H9 (cell line): ENCODE measurements at regions not wholly inside any gene's neighbourhood (a gene's known extent, or its start where the extent isn't known, plus 50 kb on each side); places are given as distances from the start of the nearest gene placed in this dataset.

Experiments used
- DNase-seq: peaks from one replicate; pipeline ENCODE4 v3.0.0-alpha.2; 2017
- H2AFZ ChIP-seq: one replicate; pipeline ENCODE4 v1.6.1; 2013; ENCODE audit warnings: mild to moderate bottlenecking, low read length, control low read depth, moderate library complexity
- H2AK5ac ChIP-seq: 2 replicates; pipeline ENCODE4 v1.6.1; 2013; ENCODE audit warnings: low read length, control low read depth, mixed read lengths; ENCODE audit not compliant: insufficient read length
- H2BK120ac ChIP-seq: one replicate; pipeline ENCODE4 v1.6.1; 2013; ENCODE audit warnings: low read depth, mild to moderate bottlenecking, low read length, control low read depth, inconsistent platforms; ENCODE audit not compliant: poor library complexity, severe bottlenecking
- H2BK12ac ChIP-seq: 2 replicates; pipeline ENCODE4 v1.6.1; 2013; ENCODE audit warnings: low read length, control low read depth, mixed read lengths, low read depth; ENCODE audit not compliant: insufficient read length
- H2BK15ac ChIP-seq: 2 replicates; pipeline ENCODE4 v1.6.1; 2013; ENCODE audit warnings: low read depth, low read length, control low read depth
- H2BK20ac ChIP-seq: one replicate; pipeline ENCODE4 v1.6.1; 2013; ENCODE audit warnings: low read depth, mild to moderate bottlenecking, low read length, control low read depth, inconsistent platforms; ENCODE audit not compliant: poor library complexity, severe bottlenecking
- H2BK5ac ChIP-seq: 2 replicates; pipeline ENCODE4 v1.6.1; 2013; ENCODE audit warnings: low read length, control low read depth, mixed read lengths; ENCODE audit not compliant: insufficient read length
- H3K14ac ChIP-seq: 2 replicates; pipeline ENCODE4 v1.6.1; 2013; ENCODE audit warnings: low read length, control low read depth; ENCODE audit not compliant: insufficient read depth
- H3K18ac ChIP-seq: 2 replicates; pipeline ENCODE4 v1.6.1; 2013; ENCODE audit warnings: low read depth, mild to moderate bottlenecking, mixed read lengths, low read length, control low read depth; ENCODE audit not compliant: insufficient read length
- H3K23ac ChIP-seq: 2 replicates; pipeline ENCODE4 v1.6.1; 2013; ENCODE audit warnings: low read length, control low read depth, mixed read lengths, low read depth; ENCODE audit not compliant: insufficient read length
- H3K23me2 ChIP-seq: 2 replicates; pipeline ENCODE4 v1.6.1; 2013; ENCODE audit warnings: low read depth, mild to moderate bottlenecking, mixed read lengths, low read length, control low read depth; ENCODE audit not compliant: insufficient read length, poor library complexity, severe bottlenecking
- H3K27ac ChIP-seq: 2 replicates; pipeline ENCODE4 v1.5.1; 2013; ENCODE audit warnings: low read length, control low read depth, mixed read lengths, low read depth; ENCODE audit not compliant: insufficient read length
- H3K27me3 ChIP-seq: 2 replicates; pipeline ENCODE4 v1.6.1; 2013; ENCODE audit warnings: low read length, control low read depth, inconsistent platforms; ENCODE audit not compliant: insufficient read depth
- H3K4ac ChIP-seq: 2 replicates; pipeline ENCODE4 v1.6.1; 2013; ENCODE audit warnings: low read depth, mild to moderate bottlenecking, control low read depth, inconsistent platforms, low read length, moderate library complexity
- H3K4me1 ChIP-seq: 2 replicates; pipeline ENCODE4 v1.6.1; 2013; ENCODE audit warnings: low read length, control low read depth, inconsistent platforms; ENCODE audit not compliant: insufficient read depth
- H3K4me2 ChIP-seq: 2 replicates; pipeline ENCODE4 v1.6.1; 2013; ENCODE audit warnings: low read length, control low read depth, mixed read lengths; ENCODE audit not compliant: insufficient read length, insufficient read depth
- H3K56ac ChIP-seq: 2 replicates; pipeline ENCODE4 v1.6.1; 2013; ENCODE audit warnings: low read depth, mild to moderate bottlenecking, mixed read lengths, low read length, control low read depth; ENCODE audit not compliant: insufficient read length
- H3K79me1 ChIP-seq: 2 replicates; pipeline ENCODE4 v1.6.1; 2013; ENCODE audit warnings: low read depth, mild to moderate bottlenecking, moderate library complexity, low read length, control low read depth, inconsistent platforms; ENCODE audit not compliant: insufficient read depth, poor library complexity, severe bottlenecking
- H3K79me2 ChIP-seq: 2 replicates; pipeline ENCODE4 v1.6.1; 2013; ENCODE audit warnings: low read length, control low read depth, inconsistent platforms; ENCODE audit not compliant: insufficient read depth
- H3K9ac ChIP-seq: 2 replicates; pipeline ENCODE4 v1.6.1; 2013; ENCODE audit warnings: low read length, control low read depth, mixed read lengths; ENCODE audit not compliant: insufficient read length; ENCODE audit errors: extremely low read depth
- H3K9me3 ChIP-seq: one replicate; pipeline ENCODE4 v1.6.1; 2013; ENCODE audit warnings: low read depth, low read length, inconsistent platforms; ENCODE audit not compliant: control insufficient read depth
- H3T11ph ChIP-seq: one replicate; pipeline ENCODE4 v1.6.1; 2013; ENCODE audit warnings: mild to moderate bottlenecking, low read length, control low read depth, inconsistent platforms
- H4K20me1 ChIP-seq: one replicate; pipeline ENCODE4 v1.6.1; 2013; ENCODE audit not compliant: control insufficient read depth, insufficient read length, insufficient read depth
- H4K5ac ChIP-seq: 2 replicates; pipeline ENCODE4 v1.6.1; 2013; ENCODE audit warnings: low read depth, mild to moderate bottlenecking, mixed read lengths, low read length, control low read depth; ENCODE audit not compliant: insufficient read length
- H4K8ac ChIP-seq: replicated peaks from 2 replicates; pipeline ENCODE4 v1.6.1; 2013; ENCODE audit warnings: low read length, control low read depth, mixed read lengths, low read depth; ENCODE audit not compliant: insufficient read length
- H4K91ac ChIP-seq: 2 replicates; pipeline ENCODE4 v1.6.1; 2013; ENCODE audit warnings: low read depth, mild to moderate bottlenecking, moderate library complexity, mixed read lengths, low read length, control low read depth; ENCODE audit not compliant: insufficient read length
- H3K27ac Mint-ChIP-seq, 3 experiments: 2 replicates in 2 of 3; 3 replicates in 1 of 3; pipeline ENCODE4 v1.8.0; 2020 to 2021; ENCODE audit warnings: mixed read lengths in 3 of 3, mild to moderate bottlenecking in 1 of 3, moderate library complexity in 1 of 3
- H3K27me3 Mint-ChIP-seq: 2 replicates; pipeline ENCODE4 v1.8.0; 2021; ENCODE audit warnings: low read depth, mild to moderate bottlenecking, moderate library complexity, mixed read lengths
- H3K36me3 Mint-ChIP-seq, 3 experiments: 2 replicates in 2 of 3; 3 replicates in 1 of 3; pipeline ENCODE4 v1.8.0; 2020 to 2021; ENCODE audit warnings: low read depth in 3 of 3, mixed read lengths in 3 of 3; ENCODE audit not compliant: insufficient read depth in 1 of 3
- H3K4me1 Mint-ChIP-seq, 2 experiments: 2 replicates each; pipeline ENCODE4 v1.8.0; 2020; ENCODE audit warnings: mixed read lengths in 2 of 2
- H3K4me3 Mint-ChIP-seq, 2 experiments: 2 replicates in 1 of 2; 3 replicates in 1 of 2; pipeline ENCODE4 v1.8.0; 2020 to 2021; ENCODE audit warnings: mild to moderate bottlenecking in 2 of 2, mixed read lengths in 2 of 2, moderate library complexity in 1 of 2
- H3K9me3 Mint-ChIP-seq, 2 experiments: 2 replicates in 1 of 2; 3 replicates in 1 of 2; pipeline ENCODE4 v1.8.0; 2020; ENCODE audit warnings: mild to moderate bottlenecking in 2 of 2, mixed read lengths in 2 of 2, moderate library complexity in 1 of 2
- CTCF ChIP-seq: fragments of 200-600 bp; sonication (generic); conservative IDR thresholded peaks from 3 replicates; pipeline ENCODE4 v1.8.0; 2021; ENCODE audit warnings: antibody characterized with exemption, mild to moderate bottlenecking
- WGBS: extraction: QIAGEN DNeasy Blood & Tissue Kit; methylation state at CpG from one replicate; pipeline ENCODE4 v1.1.7; 2013; ENCODE audit warnings: missing lambda C conversion rate, low lambda C conversion rate, mixed read lengths; ENCODE audit not compliant: insufficient read length; ENCODE audit errors: extremely low coverage; 5-methylcytosine and 5-hydroxymethylcytosine counted together

DNA sequence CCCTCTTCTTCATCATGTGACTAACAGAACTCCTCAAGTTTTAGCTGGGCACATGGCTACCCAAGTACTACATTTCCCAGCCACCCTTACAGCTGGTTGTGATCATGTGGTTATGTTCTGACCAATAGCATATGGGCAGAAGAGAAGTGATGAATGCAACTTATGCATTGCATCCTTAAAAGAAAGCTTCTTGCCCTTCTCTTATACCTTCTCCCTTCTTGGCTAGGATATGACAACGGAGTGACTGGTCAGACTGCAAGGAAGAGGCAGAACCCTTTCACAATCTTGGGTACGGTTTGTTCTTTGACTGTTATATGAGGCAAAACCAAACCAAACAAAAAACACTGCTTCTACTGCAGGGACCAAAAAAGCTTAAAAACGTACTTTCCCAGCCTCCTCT lies 66.5 kb upstream of the MAX start:
- H3K4ac ChIP-seq = no peak overlapping the region
- Mint-ChIP-seq H3K9me3 (no peaks in the 10 kb centered on the region), H3K27me3 (peaks cover 12% of the 10 kb centered on the region), H3K36me3 (no peaks in the 10 kb centered on the region; a peak in 1 of 7 replicates), H3K4me3 (no peak overlapping the region), H3K4me1 (peaks cover 12 to 18% of the 10 kb centered on the region in 2 experiments), H3K27ac (no peak overlapping the region)
- no peaks in the 10 kb centered on the region for H3K27me3 ChIP-seq
- no peak overlapping the region for H2BK20ac ChIP-seq
- no peak overlapping the region for H2BK12ac ChIP-seq
- H3K18ac ChIP-seq = no peak overlapping the region
- H2AFZ ChIP-seq = no peak overlapping the region
- H4K5ac ChIP-seq = no peak overlapping the region
- no peak overlapping the region for H4K8ac ChIP-seq
- H2BK120ac ChIP-seq = no peak overlapping the region
- H2BK15ac ChIP-seq = no peak overlapping the region
- H3T11ph ChIP-seq = no peak overlapping the region
- no peak overlapping the region for H3K9ac ChIP-seq
- no peak overlapping the region for H4K91ac ChIP-seq
- no CpG with 5 or more reads among the region's 3 CpGs for WGBS
- TF ChIP-seq CTCF = no peak
- no peak overlapping the region for H3K56ac ChIP-seq
- H3K4me1 ChIP-seq = peaks cover under 1% of the 10 kb centered on the region; the same call in 1 of the 2 replicates
- no peak overlapping the region for H3K27ac ChIP-seq
- DNase-seq = no peak
- no peak overlapping the region for H3K23ac ChIP-seq
- no peak overlapping the region for H2BK5ac ChIP-seq
- H3K79me1 ChIP-seq = no peaks in the 10 kb centered on the region
- H3K14ac ChIP-seq = no peak overlapping the region
- no peaks in the 10 kb centered on the region for H3K23me2 ChIP-seq
- H4K20me1 ChIP-seq = no peaks in the 10 kb centered on the region
- no peaks in the 10 kb centered on the region for H3K9me3 ChIP-seq
- no peaks in the 10 kb centered on the region for H3K79me2 ChIP-seq
- H3K4me2 ChIP-seq = no peak overlapping the region
- no peak overlapping the region for H2AK5ac ChIP-seq
